HepG2 (cell line): ENCODE measurements at regions not wholly inside any gene's neighbourhood (a gene's known extent, or its start where the extent isn't known, plus 50 kb on each side); places are given as distances from the start of the nearest gene placed in this dataset.

ENCODE experiments used
- ATAC-seq: fragments of 200-7000 bp; cut with Tn5 transposase; 3 replicates; pipeline ENCODE4 v1.9.1; 2020; ENCODE audit warnings: mild to moderate bottlenecking, moderate library complexity
- BruUV-seq: library from RNA; stranded (reverse); fragments of 400-500 nt; replicated peaks from 2 replicates; lab custom pipeline; 2021; lab: Mats Ljungman, UMichigan
- CTCF ChIA-PET: fragments of 300-600 bp; formaldehyde crosslinking; extraction: SDS; loops from one replicate; lab custom pipeline; 2021; ENCODE audit warnings: low total read pairs, inconsistent platforms, low intra/inter-chr PET ratio; lab: Yijun Ruan, JAX
- POLR2A ChIA-PET: fragments of 350-600 bp; sonication (Branson Sonifier 250); formaldehyde crosslinking; loops from one replicate; lab custom pipeline; 2020; ENCODE audit warnings: antibody characterized with exemption, inconsistent platforms; lab: Yijun Ruan, JAX
- DNase-seq: peaks from one replicate; pipeline ENCODE4 v3.0.0-alpha.2; 2015; ENCODE audit warnings: low spot score
- FAIRE-seq: peaks from 3 replicates; lab custom pipeline; 2011; peaks lifted over from hg19 to GRCh38; lab: Jason Lieb, UNC
- H2AFZ ChIP-seq: one replicate; pipeline ENCODE4 v1.6.1; 2011; ENCODE audit warnings: low read length, inconsistent platforms
- H3K27ac ChIP-seq: fragments of 300-600 bp; 3 replicates; pipeline ENCODE4 v1.8.0; 2011; ENCODE audit warnings: mixed run types, mild to moderate bottlenecking, mixed read lengths, low read length, inconsistent platforms; ENCODE audit not compliant: insufficient read depth; ENCODE audit errors: extremely low read length
- H3K27me3 ChIP-seq, 2 experiments: fragments of 200-600 bp in 1 of 2; 2 replicates in 1 of 2; 3 replicates in 1 of 2; pipeline versions ENCODE4 v1.6.0 to v1.8.0; 2011; ENCODE audit warnings: low read length in 2 of 2, mild to moderate bottlenecking in 2 of 2, moderate library complexity in 2 of 2, inconsistent platforms in 1 of 2; ENCODE audit not compliant: insufficient read depth in 2 of 2, control insufficient read depth in 1 of 2
- H3K36me3 ChIP-seq, 2 experiments: fragments of 200-600 bp in 1 of 2; replicated peaks in 1 of 2; 2 replicates in 1 of 2; 3 replicates in 1 of 2; pipeline versions ENCODE4 v1.5.1 to v1.8.0; 2011; ENCODE audit warnings: low read length in 2 of 2, inconsistent platforms in 1 of 2; ENCODE audit not compliant: insufficient read depth in 2 of 2, control insufficient read depth in 1 of 2
- H3K4me1 ChIP-seq: 2 replicates; pipeline ENCODE4 v1.5.1; 2012; ENCODE audit warnings: low read length, inconsistent platforms; ENCODE audit not compliant: insufficient read depth
- H3K4me2 ChIP-seq: 2 replicates; pipeline ENCODE4 v1.6.0; 2011; ENCODE audit warnings: low read depth, low read length, inconsistent platforms
- H3K4me3 ChIP-seq, 3 experiments: fragments of 200-600 bp in 1 of 3; sonication (generic), shearing (Covaris generic) in 1 of 3; replicated peaks in 1 of 3; 2 replicates each; pipeline ENCODE4 v1.5.1; 2011 to 2016; ENCODE audit warnings: low read length in 3 of 3, inconsistent platforms in 2 of 3, low read depth in 2 of 3, mild to moderate bottlenecking in 2 of 3, control low read depth in 1 of 3, mixed read lengths in 1 of 3; ENCODE audit not compliant: insufficient read depth in 1 of 3
- H3K79me2 ChIP-seq: one replicate; pipeline ENCODE4 v1.6.1; 2011; ENCODE audit warnings: low read length, inconsistent platforms; ENCODE audit not compliant: insufficient read depth
- H3K9ac ChIP-seq: 2 replicates; pipeline ENCODE4 v1.6.0; 2011; ENCODE audit warnings: mild to moderate bottlenecking, low read depth, low read length, inconsistent platforms; ENCODE audit not compliant: insufficient read depth
- H3K9me3 ChIP-seq: 2 replicates; pipeline ENCODE4 v1.5.1; 2012; ENCODE audit warnings: mild to moderate bottlenecking, low read length
- H4K20me1 ChIP-seq: 2 replicates; pipeline ENCODE4 v1.6.0; 2011; ENCODE audit warnings: inconsistent platforms, mild to moderate bottlenecking, low read length, moderate library complexity; ENCODE audit not compliant: insufficient read depth
- ARID4A ChIP-seq: sonication (generic); formaldehyde crosslinking; IDR thresholded peaks from 2 replicates; pipeline ENCODE4 v1.5.0; 2020; ENCODE audit warnings: mild to moderate bottlenecking, missing genetic modification reagents, borderline replicate concordance
- ATF7-NPFF ChIP-seq: sonication (generic); formaldehyde crosslinking; IDR thresholded peaks from 2 replicates; pipeline ENCODE4 v1.8.1; 2023; ENCODE audit warnings: mild to moderate bottlenecking, low read depth, missing genetic modification reagents, moderate library complexity
- ATRX ChIP-seq: sonication (generic); formaldehyde crosslinking; IDR thresholded peaks from 2 replicates; pipeline ENCODE4 v1.4.0; 2020; ENCODE audit warnings: missing genetic modification reagents, borderline replicate concordance
- HOXA9 ChIP-seq: sonication (generic); formaldehyde crosslinking; IDR thresholded peaks from 2 replicates; pipeline ENCODE4 v1.8.1; 2022; ENCODE audit warnings: missing genetic modification reagents, mild to moderate bottlenecking, moderate library complexity, borderline replicate concordance
- PRDM10 ChIP-seq: sonication (generic); formaldehyde crosslinking; IDR thresholded peaks from 2 replicates; pipeline ENCODE4 v1.4.0; 2020; ENCODE audit warnings: low read depth, missing genetic modification reagents
- RXRA ChIP-seq: sonication (generic); formaldehyde crosslinking; IDR thresholded peaks from 2 replicates; pipeline ENCODE4 v1.5.1; 2020; ENCODE audit warnings: missing genetic modification reagents
- TRIM24 ChIP-seq: sonication (generic); formaldehyde crosslinking; IDR thresholded peaks from 2 replicates; pipeline ENCODE4 v1.8.0; 2022; ENCODE audit warnings: mild to moderate bottlenecking, missing genetic modification reagents
- ZNF747 ChIP-seq: sonication (generic); formaldehyde crosslinking; IDR thresholded peaks from 2 replicates; pipeline ENCODE4 v1.8.1; 2023; ENCODE audit warnings: missing genetic modification reagents, mild to moderate bottlenecking, borderline replicate concordance
- ZNF891 ChIP-seq: sonication (generic); formaldehyde crosslinking; IDR thresholded peaks from 2 replicates; pipeline ENCODE4 v1.5.0; 2020; ENCODE audit warnings: mild to moderate bottlenecking, missing genetic modification reagents
- ZSCAN30 ChIP-seq: sonication (generic); formaldehyde crosslinking; IDR thresholded peaks from 2 replicates; pipeline ENCODE4 v1.5.0; 2020; ENCODE audit warnings: mild to moderate bottlenecking, missing genetic modification reagents
- WGBS: methylation state at CpG from one replicate; pipeline ENCODE4 v1.1.6; 2017; ENCODE audit warnings: low lambda C conversion rate; 5-methylcytosine and 5-hydroxymethylcytosine counted together
- in situ Hi-C: cut with HindIII; loops from 2 replicates; pipeline ENCODE4 v1.10.0; 2017; ENCODE audit warnings: low pct_unique_long_range_greater_than_20kb; ENCODE audit not compliant: extremely low pct_ligation_motif_present
- intact Hi-C: fragments of 100-400 bp; cut with micrococcal nuclease; formaldehyde crosslinking; loops from one replicate; pipeline ENCODE4 v1.10.0; 2022; ENCODE audit not compliant: unreplicated experiment

- TF ChIP-seq HOXA9 (CRISPR knock-in tag) (no peak), ATF7-NPFF (CRISPR knock-in tag) (no peak)
Measured at GRCh38 chr18:73551211-73551610, 596.4 kb downstream of the FBXO15 start (continued).

- Histone ChIP-seq H3K9ac (no peak overlapping the region), H4K20me1 (no peaks in the 10 kb centered on the region), H3K4me3 (no peak overlapping the region), H2AFZ (no peak overlapping the region), H3K27me3 (no peaks in the 10 kb centered on the region), H3K4me2 (no peak overlapping the region), H3K79me2 (no peaks in the 10 kb centered on the region), H3K36me3 (no peaks in the 10 kb centered on the region), H3K4me1 (no peaks in the 10 kb centered on the region), H3K9me3 (no peaks in the 10 kb centered on the region), H3K27ac (no peak overlapping the region)
- CTCF ChIA-PET: no interaction called here
- WGBS: 2% methylated on average over 5 of the region's 5 CpGs
- intact Hi-C loops (no loop called here), in situ Hi-C loops (no loop called here)
- ATAC-seq: no peak
- FAIRE-seq: no peak
- no TSS peak for BruUV-seq
- POLR2A ChIA-PET: no interaction called here
- DNase-seq: no peak
- TF ChIP-seq ZSCAN30 (CRISPR knock-in tag) (no peak), ATRX (CRISPR knock-in tag) (no peak), TRIM24 (CRISPR knock-in tag) (no peak), ARID4A (CRISPR knock-in tag) (no peak), ZNF891 (CRISPR knock-in tag) (no peak), ZNF747 (no peak), RXRA (CRISPR knock-in tag) (no peak), PRDM10 (CRISPR knock-in tag) (no peak)
Measured at GRCh38 chr18:73549236-73549635, 598.4 kb downstream of the FBXO15 start.
